ENCODE measurements at regions not wholly inside any gene's neighbourhood (a gene's known extent, or its start where the extent isn't known, plus 50 kb on each side); places are given as distances from the start of the nearest gene placed in this dataset.

DNA sequence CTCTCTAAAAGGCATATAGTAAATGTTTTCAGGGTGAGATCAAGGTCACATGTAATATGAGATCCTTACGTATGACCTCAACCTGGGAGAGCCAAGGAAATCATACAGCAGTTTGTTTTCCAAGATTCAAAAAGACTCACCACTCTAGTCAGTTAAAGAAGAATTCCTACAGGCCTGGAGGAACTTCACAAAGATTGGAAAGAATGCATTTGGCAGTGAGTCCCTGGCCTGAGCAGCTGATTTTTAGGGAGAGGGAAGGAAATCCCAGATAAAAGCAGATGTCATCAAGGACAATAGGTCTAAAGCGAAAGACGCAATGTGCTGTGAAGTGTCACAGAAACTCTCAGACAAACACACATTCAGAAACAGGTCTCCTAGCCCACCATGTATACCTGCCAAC is 424.0 kb upstream of the ZNF462 start:
- no peaks in the 10 kb centered on the region for H3K4me1 Mint-ChIP-seq (ENCODE audit: unreplicated experiment)
- H3K27me3 Mint-ChIP-seq (ENCODE audit: unreplicated experiment) = peaks cover 2% of the 10 kb centered on the region
- H3K27ac Mint-ChIP-seq (ENCODE audit: unreplicated experiment) = no peak overlapping the region
- H3K9me3 Mint-ChIP-seq (ENCODE audit: unreplicated experiment) = no peaks in the 10 kb centered on the region
- H3K4me3 Mint-ChIP-seq (ENCODE audit: unreplicated experiment) = no peak overlapping the region
- no peaks in the 10 kb centered on the region for H3K36me3 Mint-ChIP-seq (ENCODE audit: unreplicated experiment)
- no peak for DNase-seq (ENCODE audit: extremely low spot score, unreplicated experiment)
- TF ChIP-seq, protein P1, sequence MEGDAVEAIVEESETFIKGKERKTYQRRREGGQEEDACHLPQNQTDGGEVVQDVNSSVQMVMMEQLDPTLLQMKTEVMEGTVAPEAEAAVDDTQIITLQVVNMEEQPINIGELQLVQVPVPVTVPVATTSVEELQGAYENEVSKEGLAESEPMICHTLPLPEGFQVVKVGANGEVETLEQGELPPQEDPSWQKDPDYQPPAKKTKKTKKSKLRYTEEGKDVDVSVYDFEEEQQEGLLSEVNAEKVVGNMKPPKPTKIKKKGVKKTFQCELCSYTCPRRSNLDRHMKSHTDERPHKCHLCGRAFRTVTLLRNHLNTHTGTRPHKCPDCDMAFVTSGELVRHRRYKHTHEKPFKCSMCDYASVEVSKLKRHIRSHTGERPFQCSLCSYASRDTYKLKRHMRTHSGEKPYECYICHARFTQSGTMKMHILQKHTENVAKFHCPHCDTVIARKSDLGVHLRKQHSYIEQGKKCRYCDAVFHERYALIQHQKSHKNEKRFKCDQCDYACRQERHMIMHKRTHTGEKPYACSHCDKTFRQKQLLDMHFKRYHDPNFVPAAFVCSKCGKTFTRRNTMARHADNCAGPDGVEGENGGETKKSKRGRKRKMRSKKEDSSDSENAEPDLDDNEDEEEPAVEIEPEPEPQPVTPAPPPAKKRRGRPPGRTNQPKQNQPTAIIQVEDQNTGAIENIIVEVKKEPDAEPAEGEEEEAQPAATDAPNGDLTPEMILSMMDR (IDR thresholded peaks at IDR 0.05) = no peak

DNA sequence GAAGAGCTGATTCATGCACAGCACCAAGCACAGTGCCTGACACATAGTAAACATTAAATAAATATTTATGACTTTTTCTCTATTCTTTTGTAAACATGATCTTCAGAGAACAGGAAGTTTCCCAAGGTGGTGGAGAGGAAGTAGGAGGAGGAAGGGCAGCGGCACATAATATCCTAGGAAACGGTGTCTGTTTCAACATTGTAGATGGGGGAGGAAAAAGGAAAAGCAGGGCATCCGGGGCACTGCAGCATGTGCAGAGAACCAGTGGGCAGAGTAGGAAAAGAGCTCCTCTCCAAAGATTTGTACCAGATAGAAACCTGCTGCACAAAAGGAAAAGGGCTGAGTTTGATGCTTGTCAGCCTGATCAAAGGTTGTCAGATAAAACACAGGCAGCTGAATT is 421.7 kb upstream of the ZNF462 start:
- Mint-ChIP-seq H3K4me1 (ENCODE audit: unreplicated experiment) (no peaks in the 10 kb centered on the region), H3K36me3 (ENCODE audit: unreplicated experiment) (no peaks in the 10 kb centered on the region), H3K27ac (ENCODE audit: unreplicated experiment) (no peak overlapping the region), H3K27me3 (ENCODE audit: unreplicated experiment) (no peaks in the 10 kb centered on the region), H3K9me3 (ENCODE audit: unreplicated experiment) (no peaks in the 10 kb centered on the region), H3K4me3 (ENCODE audit: unreplicated experiment) (no peak overlapping the region)
- no peak for DNase-seq (ENCODE audit: extremely low spot score, unreplicated experiment)
- TF ChIP-seq, protein P1 (IDR thresholded peaks at IDR 0.05) = no peak

DNA sequence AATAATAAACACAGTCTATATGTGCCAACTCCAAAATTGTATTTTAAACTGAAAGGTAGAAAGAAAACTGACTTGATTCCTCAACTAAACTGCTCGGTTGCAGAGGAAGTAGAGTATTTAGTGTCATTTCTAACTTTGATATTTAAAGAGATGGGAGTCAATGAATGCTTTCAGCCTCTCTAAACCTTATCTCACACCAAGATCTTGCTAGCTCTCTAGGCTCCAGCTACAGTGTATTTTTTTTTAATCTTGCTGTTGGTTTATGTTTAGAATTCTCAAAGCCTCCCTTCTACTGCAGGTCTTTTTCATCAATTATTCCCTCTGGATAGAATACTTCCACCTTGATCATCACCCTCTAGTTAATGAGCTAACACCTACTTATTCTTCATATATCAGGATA is 419.4 kb upstream of the ZNF462 start:
- Mint-ChIP-seq H3K27me3 (ENCODE audit: unreplicated experiment) (no peaks in the 10 kb centered on the region), H3K9me3 (ENCODE audit: unreplicated experiment) (no peaks in the 10 kb centered on the region), H3K4me3 (ENCODE audit: unreplicated experiment) (no peak overlapping the region), H3K36me3 (ENCODE audit: unreplicated experiment) (no peaks in the 10 kb centered on the region), H3K27ac (ENCODE audit: unreplicated experiment) (no peak overlapping the region), H3K4me1 (ENCODE audit: unreplicated experiment) (no peaks in the 10 kb centered on the region)
- DNase-seq (ENCODE audit: extremely low spot score, unreplicated experiment) = no peak
- TF ChIP-seq, protein P1 (IDR thresholded peaks at IDR 0.05) = no peak

DNA sequence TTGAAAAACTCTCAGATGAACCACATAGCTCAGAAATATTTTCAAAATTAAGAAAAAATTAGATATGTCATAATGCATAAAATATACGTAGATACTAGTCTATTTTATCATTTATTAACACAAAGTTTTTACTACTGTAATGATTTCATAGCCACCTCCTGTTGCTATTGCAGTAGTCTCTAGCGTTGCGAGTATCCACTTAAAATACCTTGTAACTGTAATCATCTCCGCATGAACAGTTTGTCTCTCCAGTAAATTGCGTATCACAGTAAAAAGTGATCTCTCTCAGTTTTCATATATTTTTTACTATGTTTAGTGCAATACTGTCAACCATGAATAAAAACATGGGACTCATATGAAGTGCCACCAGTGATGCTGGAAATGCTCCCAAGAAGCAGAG is 417.9 kb upstream of the ZNF462 start:
- Mint-ChIP-seq H3K27ac (ENCODE audit: unreplicated experiment) (no peak overlapping the region), H3K27me3 (ENCODE audit: unreplicated experiment) (no peaks in the 10 kb centered on the region), H3K36me3 (ENCODE audit: unreplicated experiment) (no peaks in the 10 kb centered on the region), H3K4me1 (ENCODE audit: unreplicated experiment) (no peaks in the 10 kb centered on the region), H3K9me3 (ENCODE audit: unreplicated experiment) (no peaks in the 10 kb centered on the region), H3K4me3 (ENCODE audit: unreplicated experiment) (no peak overlapping the region)
- TF ChIP-seq, protein P1 (IDR thresholded peaks at IDR 0.05) = no peak
- no peak for DNase-seq (ENCODE audit: extremely low spot score, unreplicated experiment)

DNA sequence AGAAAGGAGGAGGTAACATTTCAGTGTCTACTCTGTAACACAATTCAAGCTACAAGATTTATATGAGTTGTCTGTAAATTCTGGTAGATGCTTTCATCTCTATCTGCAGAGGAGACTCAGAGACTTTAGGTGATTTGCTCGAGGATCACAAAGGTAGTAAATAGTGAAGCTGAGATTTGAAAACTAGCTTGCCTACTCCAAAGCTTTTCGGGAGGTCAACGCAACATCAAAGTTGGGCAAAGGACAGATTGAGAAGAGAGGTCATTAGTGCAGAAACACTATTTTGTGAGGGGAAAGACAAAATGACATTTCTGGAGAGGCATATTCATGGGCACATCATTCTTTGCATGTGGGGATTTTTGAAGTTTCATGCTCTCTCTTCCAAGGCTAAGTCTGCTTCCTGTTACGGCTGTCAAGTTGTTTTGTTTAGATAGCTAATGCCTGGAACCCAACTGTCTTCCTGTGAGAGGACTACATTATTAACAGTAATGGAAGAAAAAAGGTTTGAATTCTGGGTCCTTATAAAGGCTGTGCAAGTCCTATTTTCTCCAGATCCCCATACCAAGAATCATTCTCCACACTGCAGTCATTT is 413.5 kb upstream of the ZNF462 start:
- no peaks in the 10 kb centered on the region for H3K4me1 Mint-ChIP-seq (ENCODE audit: unreplicated experiment)
- DNase-seq (ENCODE audit: extremely low spot score, unreplicated experiment) = no peak
- peaks cover 3% of the 10 kb centered on the region for H3K27me3 Mint-ChIP-seq (ENCODE audit: unreplicated experiment)
- TF ChIP-seq, protein P1 (IDR thresholded peaks at IDR 0.05) = no peak
- no peak overlapping the region for H3K4me3 Mint-ChIP-seq (ENCODE audit: unreplicated experiment)
- no peaks in the 10 kb centered on the region for H3K9me3 Mint-ChIP-seq (ENCODE audit: unreplicated experiment)
- no peaks in the 10 kb centered on the region for H3K36me3 Mint-ChIP-seq (ENCODE audit: unreplicated experiment)
- no peak overlapping the region for H3K27ac Mint-ChIP-seq (ENCODE audit: unreplicated experiment)

Data from osteocyte (in vitro differentiated cells).